NCI-H526 treated with DMSO at 0.1 percent for 48 hours (cell line): ENCODE measurements at regions not wholly inside any gene's neighbourhood (a gene's known extent, or its start where the extent isn't known, plus 50 kb on each side); places are given as distances from the start of the nearest gene placed in this dataset.
A peak's percentile ranks its signal among the peaks of the same experiment; 100 is the strongest.

ENCODE experiments used
- DNase-seq: peaks from one replicate; lab custom pipeline; 2025; lab: John Stamatoyannopoulos, UW

GRCh38 chr3:16809482-16809881 lies 75.3 kb upstream of the PLCL2 start:
- DNase-seq, result no peak

DNA sequence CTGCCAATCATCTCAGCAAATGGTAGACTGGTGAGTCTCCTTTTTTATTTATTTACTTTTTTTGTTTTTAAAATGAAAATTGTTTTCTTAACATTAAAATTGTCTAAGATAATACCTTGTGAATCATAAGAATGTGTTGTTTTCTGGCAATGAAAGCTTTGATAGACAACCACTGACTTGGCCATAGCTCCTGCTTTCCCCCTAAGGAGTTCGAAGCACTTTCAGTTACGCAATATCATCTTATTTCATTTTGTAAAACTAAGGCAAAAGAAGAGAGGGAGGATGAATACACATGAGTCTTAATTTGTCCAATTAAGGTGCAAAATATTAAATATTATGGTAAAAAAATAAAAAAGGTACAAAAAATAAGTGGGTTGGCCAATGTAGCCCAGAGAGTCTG lies 74.8 kb upstream of the PLCL2 start:
- no peak for DNase-seq

DNA sequence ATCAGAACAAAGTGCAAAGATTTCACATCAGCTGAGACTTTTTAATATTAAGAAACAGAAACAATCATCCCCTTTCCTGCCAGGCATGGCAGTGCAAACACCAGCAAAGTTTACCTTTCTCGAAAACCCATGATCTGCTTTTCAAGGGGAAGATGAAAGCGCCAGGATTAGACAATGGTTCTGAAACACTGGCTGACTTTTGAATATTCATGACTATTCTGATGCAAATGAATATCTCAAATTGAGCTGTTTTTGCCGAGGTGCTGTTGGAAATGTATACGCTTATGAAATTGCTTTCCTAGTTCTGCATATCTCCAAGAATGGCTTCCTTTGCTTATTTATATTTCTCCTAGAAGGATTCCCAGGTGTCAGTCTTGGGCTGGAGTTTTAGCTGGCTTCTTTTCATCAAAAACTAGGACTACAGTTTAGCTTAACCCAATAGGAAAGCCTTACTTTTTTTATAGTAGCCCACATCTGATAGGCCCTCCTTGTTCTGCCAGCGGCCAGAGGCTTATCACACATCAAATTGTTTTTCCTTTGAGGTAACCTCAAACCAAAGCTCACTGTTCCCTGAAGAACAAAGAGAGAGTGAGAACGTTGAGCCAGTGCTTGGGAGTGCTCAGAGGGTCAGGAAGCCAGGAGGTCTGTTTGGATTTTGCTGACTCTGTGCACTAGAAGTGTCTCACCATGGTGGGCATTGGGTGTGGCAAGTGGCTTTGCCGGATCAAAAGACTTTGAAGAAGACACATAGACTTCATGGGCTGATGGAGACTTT lies 74.0 kb upstream of the PLCL2 start:
- no peak for DNase-seq

- no peak for DNase-seq
Observed at GRCh38 chr3:16811950-16812349, 72.8 kb upstream of the PLCL2 start.

DNA sequence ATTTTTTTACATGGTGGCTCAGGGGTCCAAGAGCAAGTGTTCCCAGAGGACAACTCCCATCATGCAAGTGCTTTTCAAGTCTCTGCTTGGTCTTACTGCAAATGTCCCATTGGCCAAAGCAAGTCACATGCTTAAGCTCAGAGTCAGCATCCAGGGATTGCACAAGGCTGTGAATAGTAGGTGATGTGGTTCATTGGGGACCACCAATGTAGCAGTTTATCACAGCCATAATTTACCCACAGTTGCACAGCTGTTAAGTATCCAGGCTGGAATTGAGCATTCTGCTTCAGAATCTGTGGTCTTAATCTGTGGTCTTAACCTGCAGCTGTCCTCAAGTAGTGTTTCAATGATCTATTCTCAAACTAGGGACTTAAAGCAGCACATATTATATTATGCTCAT lies 71.4 kb upstream of the PLCL2 start:
- no peak for DNase-seq

- DNase-seq, result no peak
Observed at GRCh38 chr3:16816048-16816780, 68.5 kb upstream of the PLCL2 start.

DNA sequence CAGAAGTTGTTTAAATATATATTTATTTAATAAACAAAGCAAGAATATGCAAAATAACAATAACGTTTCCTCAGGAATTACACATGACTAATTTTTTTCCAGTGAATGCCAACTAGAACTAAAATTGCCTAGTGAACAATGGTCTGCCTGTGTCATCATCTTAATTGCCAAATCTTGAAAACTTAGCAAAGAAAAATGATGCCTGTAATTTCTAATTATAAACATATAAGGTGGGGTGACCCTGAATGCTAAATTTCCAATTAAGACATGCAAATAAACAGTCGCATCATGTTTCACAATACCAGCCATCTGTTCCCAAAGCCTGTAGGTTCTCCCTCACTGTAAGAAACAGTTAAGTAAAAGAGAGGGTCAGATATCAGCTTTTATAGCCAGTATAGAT lies 67.6 kb upstream of the PLCL2 start:
- DNase-seq, result peak; percentile 35

DNA sequence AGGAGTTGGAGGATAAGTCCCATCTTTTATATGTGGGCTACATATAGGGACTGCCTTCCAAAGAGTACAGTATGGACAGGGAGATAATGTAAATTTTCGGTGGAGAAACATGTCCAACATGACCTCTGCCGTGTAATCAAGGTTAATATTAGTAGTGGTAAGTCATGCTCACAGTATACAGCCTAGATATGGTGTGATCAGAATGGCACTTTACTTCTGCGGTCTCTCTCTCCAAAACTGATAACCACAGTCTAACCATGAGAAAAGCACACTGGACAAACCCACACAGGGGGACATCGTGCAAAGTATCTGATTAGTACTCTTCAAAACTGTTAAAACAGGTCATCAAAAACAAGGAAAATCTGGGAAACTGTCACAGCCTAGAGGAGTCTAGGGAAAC lies 66.6 kb upstream of the PLCL2 start:
- DNase-seq, result no peak

DNA sequence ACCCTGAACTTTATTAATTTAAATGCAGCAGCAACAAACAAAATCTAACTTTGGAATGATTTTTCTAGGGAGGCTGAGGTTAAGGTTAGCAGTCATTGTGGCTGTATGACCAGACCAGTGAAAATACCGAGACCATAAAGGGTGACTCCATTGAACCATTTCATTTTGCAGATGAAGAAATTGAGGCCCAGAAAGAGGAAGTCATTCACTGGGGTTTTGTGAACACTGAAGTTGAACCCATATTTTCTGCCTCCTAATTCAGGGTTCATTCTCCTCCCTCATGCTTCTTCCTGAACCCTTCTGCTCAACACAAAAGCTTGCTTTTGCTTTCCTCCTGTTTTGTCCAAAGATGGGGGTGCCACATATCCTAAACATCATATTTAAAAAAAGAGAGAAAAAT lies 65.8 kb upstream of the PLCL2 start:
- DNase-seq, result no peak

DNA sequence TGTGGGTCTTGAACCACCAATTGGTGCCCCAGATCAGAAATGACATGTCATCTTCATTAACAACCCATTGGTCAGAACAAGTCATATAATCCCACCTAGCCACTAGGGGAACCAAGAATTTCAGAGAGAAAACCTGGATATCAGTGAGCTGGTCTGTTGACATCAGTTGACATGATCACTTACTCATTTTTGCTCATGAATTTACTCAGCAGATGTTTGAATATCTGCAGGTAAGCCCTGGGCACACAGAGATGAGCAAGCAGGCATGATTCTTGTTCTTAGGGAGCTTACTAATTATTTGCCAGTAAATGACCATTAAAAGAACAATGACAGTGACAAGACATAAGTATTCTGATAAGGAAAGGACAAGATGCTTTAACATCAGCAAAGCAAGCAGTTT lies 64.3 kb upstream of the PLCL2 start:
- DNase-seq, result no peak

DNA sequence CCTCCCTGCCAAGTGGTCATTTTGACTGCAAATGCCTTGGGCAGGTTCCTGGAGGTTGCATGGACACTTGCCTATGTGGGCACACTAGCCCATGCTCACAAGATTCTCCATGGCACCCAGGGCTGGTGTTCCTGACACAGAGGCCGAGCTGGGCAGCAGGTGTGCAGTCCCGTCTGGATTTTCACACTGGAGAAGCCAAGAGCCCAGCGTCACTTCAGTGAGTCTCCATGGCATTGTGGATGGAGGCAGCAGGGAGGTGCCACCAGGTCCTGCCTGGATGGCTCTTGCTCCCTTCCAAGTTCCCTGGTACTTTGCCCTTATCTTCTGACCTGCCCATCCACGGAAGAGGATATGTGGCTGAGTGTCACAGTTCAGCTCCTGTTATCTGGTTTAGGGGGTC lies 63.7 kb upstream of the PLCL2 start:
- DNase-seq, result no peak

DNA sequence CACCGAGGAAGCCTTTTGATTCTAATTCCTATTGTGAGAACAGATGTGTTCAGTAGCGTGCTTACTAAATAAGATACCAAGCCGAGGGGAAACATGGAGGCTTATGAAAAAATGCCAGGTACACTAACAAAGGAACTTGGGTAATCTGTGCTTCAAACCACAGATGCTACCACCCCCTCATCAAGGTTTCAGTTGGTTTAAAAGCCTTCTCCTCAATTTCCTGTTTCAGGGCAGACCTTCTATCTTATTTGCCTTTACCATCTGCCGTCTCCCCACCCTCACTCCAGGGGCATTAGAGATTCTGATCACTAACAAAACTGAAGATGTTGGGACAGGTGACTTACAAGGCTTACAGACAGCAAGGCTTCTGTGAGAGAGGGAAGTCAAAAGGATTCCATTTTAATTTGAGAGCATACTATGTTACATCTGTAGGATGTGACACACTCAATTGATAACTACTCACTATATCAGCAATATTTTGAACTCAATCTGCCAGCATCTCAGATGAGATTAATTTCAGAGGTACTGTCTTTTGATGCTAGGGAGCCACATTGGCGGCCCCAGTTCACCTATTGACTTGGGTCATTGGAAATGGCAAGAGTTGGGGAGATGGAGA lies 60.6 kb upstream of the PLCL2 start:
- DNase-seq, result no peak

DNA sequence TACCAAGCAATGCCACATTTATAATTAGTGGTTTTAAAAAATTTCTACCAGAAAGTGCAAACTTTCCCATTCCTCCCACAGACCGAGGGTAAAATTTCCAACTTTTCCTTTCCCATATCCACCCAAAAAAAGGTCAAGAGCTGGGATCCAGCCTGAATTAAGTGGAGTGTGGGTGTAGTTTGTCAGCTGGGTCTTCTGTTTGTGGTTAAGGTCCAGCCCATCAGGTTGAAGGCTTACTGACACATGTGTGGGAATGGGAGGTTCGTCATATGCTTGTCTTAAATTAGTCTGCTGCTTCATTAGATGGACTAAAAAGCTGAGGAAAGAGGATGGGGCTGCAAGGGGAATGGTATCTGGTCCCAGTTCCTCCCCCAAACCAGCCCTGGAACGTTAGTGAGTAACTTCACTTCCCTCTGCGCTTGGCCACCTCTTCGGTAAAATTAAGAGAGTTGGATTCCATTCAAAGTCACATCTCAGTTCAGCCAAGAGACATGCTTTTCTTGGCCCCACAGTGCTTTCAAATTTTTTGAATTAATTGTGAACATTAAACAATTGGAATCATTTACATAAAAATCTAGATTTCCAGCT lies 59.0 kb upstream of the PLCL2 start:
- no peak for DNase-seq

DNA sequence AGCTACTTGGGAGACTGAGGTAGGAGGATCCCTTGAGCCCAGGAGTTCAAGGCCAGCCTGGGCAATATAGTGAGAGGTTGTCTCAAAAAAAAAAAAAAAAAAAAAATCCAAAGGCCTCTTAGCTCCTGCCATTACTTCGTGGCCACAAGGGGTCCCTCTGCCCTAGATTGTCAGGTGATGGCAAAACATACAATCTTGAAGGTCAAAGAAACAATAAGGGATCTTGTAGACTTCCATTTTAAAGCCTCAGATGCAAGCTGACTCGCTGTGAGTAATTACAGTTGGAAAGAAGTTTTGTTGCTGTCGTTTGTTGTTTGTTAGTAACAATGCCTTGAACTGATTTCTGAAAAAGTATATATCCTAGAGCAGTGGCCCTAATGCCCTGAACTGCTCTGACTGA lies 55.9 kb upstream of the PLCL2 start:
- DNase-seq, result no peak

DNA sequence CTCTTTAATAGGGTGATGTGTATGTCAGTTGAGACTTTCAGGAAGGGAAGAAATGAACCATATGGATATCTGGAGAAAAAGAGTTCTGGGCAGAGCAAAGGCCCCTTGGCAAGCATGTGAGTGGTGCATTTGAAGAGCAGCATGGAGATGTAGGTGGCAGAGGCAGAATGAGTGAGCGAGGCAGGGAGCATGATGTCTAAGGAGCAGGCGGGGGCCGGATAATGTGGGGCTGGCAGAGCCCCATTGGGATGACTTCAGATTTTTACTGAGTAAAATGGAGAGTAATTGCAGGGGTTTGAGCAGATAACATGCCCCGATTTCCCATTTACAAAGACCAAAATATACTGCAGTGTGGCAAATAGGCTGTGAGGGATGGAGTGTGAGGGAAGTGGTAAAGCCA lies 52.9 kb upstream of the PLCL2 start:
- no peak for DNase-seq

DNA sequence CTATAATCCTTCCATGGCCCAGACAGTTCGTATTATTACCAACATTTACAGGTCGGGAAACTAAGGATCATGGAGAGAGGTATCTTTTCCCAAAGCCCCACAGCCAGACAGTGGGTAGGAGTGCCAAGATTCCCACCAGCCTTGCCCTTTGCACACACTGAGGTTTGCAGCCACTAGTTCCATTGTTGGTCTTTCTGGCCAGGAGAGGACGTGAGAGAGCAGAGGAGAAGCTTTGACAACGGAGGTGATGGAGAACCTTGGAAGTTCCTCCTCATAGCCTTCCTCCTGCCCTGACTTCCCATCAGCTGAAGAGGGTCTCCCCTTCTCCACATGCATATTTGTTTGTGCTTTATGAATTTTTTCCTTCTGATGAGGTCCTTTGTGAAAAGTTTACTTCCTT lies 50.5 kb upstream of the PLCL2 start:
- DNase-seq, result no peak

- no peak for DNase-seq
Observed at GRCh38 chr3:16834753-16835152, 50.0 kb upstream of the PLCL2 start.
